ENCODE measurements at regions not wholly inside any gene's neighbourhood (a gene's known extent, or its start where the extent isn't known, plus 50 kb on each side); places are given as distances from the start of the nearest gene placed in this dataset.

DNA sequence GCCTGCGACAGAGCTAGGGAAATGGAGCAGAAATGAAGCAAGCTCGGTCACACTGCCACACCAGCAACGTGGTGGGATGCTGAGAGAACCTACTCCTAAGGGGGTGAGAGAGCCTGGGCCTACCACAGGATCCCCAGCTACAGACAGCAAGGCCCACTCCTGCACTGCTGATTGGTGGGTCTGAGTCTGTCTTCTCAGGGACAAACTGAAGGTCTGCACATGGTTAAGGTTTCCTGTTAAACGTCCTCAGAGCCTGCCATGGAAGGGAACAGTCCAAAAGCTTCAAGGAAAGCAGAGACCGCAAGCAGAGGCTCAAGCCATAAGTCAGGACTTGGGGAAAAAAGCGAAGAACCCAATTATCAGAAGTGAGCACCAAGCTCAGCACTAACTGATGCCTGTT is 53.5 kb upstream of the MED4 start:
- no peak for TF ChIP-seq POLR2AphosphoS5 (IDR thresholded peaks at IDR 0.05)
- TF ChIP-seq, protein P1, sequence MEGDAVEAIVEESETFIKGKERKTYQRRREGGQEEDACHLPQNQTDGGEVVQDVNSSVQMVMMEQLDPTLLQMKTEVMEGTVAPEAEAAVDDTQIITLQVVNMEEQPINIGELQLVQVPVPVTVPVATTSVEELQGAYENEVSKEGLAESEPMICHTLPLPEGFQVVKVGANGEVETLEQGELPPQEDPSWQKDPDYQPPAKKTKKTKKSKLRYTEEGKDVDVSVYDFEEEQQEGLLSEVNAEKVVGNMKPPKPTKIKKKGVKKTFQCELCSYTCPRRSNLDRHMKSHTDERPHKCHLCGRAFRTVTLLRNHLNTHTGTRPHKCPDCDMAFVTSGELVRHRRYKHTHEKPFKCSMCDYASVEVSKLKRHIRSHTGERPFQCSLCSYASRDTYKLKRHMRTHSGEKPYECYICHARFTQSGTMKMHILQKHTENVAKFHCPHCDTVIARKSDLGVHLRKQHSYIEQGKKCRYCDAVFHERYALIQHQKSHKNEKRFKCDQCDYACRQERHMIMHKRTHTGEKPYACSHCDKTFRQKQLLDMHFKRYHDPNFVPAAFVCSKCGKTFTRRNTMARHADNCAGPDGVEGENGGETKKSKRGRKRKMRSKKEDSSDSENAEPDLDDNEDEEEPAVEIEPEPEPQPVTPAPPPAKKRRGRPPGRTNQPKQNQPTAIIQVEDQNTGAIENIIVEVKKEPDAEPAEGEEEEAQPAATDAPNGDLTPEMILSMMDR (IDR thresholded peaks at IDR 0.05), result no peak
- TF ChIP-seq POLR2A (IDR thresholded peaks at IDR 0.05), result no peak

All from prostate gland (tissue), 2 donors.